ENCODE measurements at regions not wholly inside any gene's neighbourhood (a gene's known extent, or its start where the extent isn't known, plus 50 kb on each side); places are given as distances from the start of the nearest gene placed in this dataset.

- Mint-ChIP-seq H3K9me3 (peaks cover 0 to 3% of the 10 kb centered on the region in 2 experiments; a peak in 2 of 5 replicates), H3K4me1 (peaks cover 5 to 16% of the 10 kb centered on the region in 2 experiments), H3K27me3 (ENCODE audit: low read depth) (peaks cover 8% of the 10 kb centered on the region), H3K4me3 (no peak overlapping the region), H3K36me3 (ENCODE audit: insufficient read depth in 1 of 3, low read depth in 3 of 3) (no peaks in the 10 kb centered on the region; a peak in 1 of 7 replicates), H3K27ac (no peak overlapping the region)
- H3K23ac ChIP-seq (ENCODE audit: insufficient read length, low read depth, low read length), result no peak overlapping the region
- no peak for DNase-seq
- no peaks in the 10 kb centered on the region for H3K27me3 ChIP-seq (ENCODE audit: insufficient read depth, low read length)
- no peak overlapping the region for H2AFZ ChIP-seq (ENCODE audit: low read length)
- no peak overlapping the region for H3K4me2 ChIP-seq (ENCODE audit: insufficient read depth, insufficient read length, low read length)
- H4K20me1 ChIP-seq (ENCODE audit: control insufficient read depth, insufficient read depth, insufficient read length), result no peaks in the 10 kb centered on the region
- H4K5ac ChIP-seq (ENCODE audit: insufficient read length, low read depth, low read length), result no peak overlapping the region
- no peak overlapping the region for H2BK12ac ChIP-seq (ENCODE audit: insufficient read length, low read depth, low read length)
- no peak overlapping the region for H3K18ac ChIP-seq (ENCODE audit: insufficient read length, low read depth, low read length)
- no peak overlapping the region for H3K56ac ChIP-seq (ENCODE audit: insufficient read length, low read depth, low read length)
- no peak overlapping the region for H3K27ac ChIP-seq (ENCODE audit: insufficient read length, low read depth, low read length)
- H2BK20ac ChIP-seq (ENCODE audit: low read depth, low read length, poor library complexity, severe bottlenecking), result no peak overlapping the region
- H3K23me2 ChIP-seq (ENCODE audit: insufficient read length, low read depth, low read length, poor library complexity, severe bottlenecking), result no peaks in the 10 kb centered on the region
- no CpG with 5 or more reads among the region's 11 CpGs for WGBS (ENCODE audit: extremely low coverage, insufficient read length, low lambda C conversion rate)
- no peak overlapping the region for H3T11ph ChIP-seq (ENCODE audit: low read length)
- no peak overlapping the region for H2AK5ac ChIP-seq (ENCODE audit: insufficient read length, low read length)
- H2BK5ac ChIP-seq (ENCODE audit: insufficient read length, low read length), result no peak overlapping the region
- H2BK15ac ChIP-seq (ENCODE audit: low read depth, low read length), result no peak overlapping the region
- no peaks in the 10 kb centered on the region for H3K79me2 ChIP-seq (ENCODE audit: insufficient read depth, low read length)
- H3K4me1 ChIP-seq (ENCODE audit: insufficient read depth, low read length), result no peaks in the 10 kb centered on the region
- H3K79me1 ChIP-seq (ENCODE audit: insufficient read depth, low read depth, low read length, poor library complexity, severe bottlenecking), result no peaks in the 10 kb centered on the region
- H4K91ac ChIP-seq (ENCODE audit: insufficient read length, low read depth, low read length), result no peak overlapping the region
- H2BK120ac ChIP-seq (ENCODE audit: low read depth, low read length, poor library complexity, severe bottlenecking), result no peak overlapping the region
- H3K14ac ChIP-seq (ENCODE audit: insufficient read depth, low read length), result no peak overlapping the region
- H3K9ac ChIP-seq (ENCODE audit: extremely low read depth, insufficient read length, low read length), result no peak overlapping the region
- H3K4ac ChIP-seq (ENCODE audit: low read depth, low read length), result no peak overlapping the region
- H3K9me3 ChIP-seq (ENCODE audit: control insufficient read depth, low read depth, low read length), result no peaks in the 10 kb centered on the region
- no peak overlapping the region for H4K8ac ChIP-seq (replicated peaks; ENCODE audit: insufficient read length, low read depth, low read length)
- no peak for TF ChIP-seq CTCF (conservative IDR thresholded peaks at IDR 0.05)
Measured at GRCh38 chr1:25099343-25099951, 132.9 kb downstream of the SYF2 start.

Data from H9 (cell line).